HG03064 (cell line): ENCODE measurements at regions not wholly inside any gene's neighbourhood (a gene's known extent, or its start where the extent isn't known, plus 50 kb on each side); places are given as distances from the start of the nearest gene placed in this dataset.

Experiments used
- ATAC-seq: cut with Tn5 transposase; IDR thresholded peaks from one replicate; pipeline ENCODE4 v1.9.1; 2021; ENCODE audit warnings: low read depth; ENCODE audit not compliant: unreplicated experiment

DNA sequence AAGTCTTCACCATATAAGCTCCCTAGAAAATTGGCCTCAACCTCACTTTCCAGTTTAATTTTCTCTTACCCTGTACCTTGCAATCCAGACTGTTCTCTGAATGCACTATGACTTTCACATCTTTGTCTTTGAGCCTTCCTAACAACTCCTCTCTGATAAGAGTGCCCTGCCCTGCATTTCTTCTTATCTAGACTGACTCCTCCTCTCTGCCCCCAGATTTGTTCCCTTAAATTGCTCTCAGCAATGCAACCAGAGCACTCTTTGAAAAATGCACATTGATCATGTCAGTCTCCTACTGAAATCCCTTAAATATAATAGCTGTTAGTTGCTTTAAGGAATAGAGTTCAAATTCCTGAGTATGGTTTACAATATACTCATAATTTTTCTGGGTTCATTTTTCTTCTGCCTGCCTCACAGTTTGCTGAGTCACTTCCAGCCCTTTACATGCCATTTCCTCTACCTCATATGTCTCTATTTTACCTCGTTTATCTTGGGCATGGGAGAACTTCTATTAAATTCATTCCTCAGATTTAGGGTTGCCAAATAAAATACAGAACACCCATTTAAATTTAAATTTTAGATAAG, 582.7 kb upstream of the AADAT start:
- ATAC-seq, result no peak

DNA sequence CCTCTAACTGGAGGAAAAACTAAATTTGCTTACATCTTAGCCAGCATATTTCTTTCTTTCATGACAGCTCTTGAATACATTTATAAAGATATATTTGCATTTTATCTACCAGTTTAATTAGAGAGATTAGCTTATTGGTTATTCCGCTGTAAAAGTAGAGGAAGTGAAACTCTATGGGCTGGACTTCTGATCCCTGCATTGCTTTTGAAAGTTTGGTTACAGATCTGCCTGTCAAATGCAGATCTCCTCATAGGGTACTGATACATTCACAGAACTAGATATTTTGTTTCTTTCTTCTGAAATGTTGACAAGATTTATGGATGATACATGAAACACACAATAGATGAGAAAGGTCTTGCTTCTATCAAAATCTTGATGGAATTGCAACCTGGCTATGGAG, 581.4 kb upstream of the AADAT start:
- ATAC-seq, result no peak

DNA sequence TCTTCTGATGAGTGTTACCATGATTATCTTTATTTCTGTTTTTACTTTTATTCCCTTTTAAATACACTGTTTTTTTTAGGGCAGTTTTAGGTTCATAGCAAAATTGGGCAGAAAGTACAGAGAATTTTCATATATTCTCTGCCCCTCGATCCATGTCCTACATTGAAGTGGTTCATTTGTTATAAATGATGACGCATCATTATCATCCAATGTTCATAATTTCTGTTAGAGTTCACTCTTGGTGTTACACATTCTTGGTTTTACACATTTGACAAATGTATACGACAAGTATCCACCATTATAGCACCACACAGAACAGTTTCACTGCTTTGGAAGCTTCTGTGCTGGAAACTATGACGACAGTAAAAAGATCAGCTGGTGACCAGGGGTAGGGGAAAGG, 578.1 kb upstream of the AADAT start:
- ATAC-seq, result no peak

DNA sequence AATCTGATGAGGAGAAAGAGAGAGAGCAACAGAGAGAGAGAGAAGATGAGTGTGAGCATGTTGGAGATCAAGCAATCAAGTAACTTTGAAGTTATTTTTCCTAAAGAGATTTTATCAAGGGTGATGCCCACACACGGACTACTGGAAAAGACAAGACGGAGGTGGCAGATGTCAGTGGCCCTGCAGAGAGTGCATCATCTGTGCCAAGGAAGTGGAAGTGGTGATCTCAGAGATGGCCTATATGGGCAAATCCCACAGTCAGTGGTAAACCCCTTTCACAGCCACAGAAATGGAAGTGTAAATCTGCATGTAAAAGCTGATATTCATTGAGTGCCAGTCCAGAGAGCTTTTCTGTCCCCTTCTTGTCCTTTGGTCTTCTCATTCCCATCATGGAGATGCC, 577.2 kb upstream of the AADAT start:
- no peak for ATAC-seq

DNA sequence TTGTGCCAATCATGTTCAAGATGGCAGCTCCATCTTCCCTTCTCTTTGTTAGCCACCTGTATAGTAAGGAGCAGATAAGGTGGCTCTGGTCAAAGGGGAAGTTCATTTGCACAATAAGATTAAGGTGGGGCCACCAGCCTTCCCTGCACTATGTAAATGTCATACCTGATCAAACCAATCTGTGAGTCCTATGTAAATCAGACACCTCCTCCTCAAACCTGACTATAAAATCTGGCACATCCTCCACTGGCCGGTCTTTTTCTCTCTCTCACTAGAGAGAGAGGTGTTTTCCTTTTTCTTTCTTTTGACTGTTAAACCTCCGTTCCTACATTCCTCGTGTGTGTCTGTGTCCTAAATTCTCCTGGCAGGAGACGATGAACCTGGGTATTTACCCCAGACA, 572.5 kb upstream of the AADAT start:
- no peak for ATAC-seq

DNA sequence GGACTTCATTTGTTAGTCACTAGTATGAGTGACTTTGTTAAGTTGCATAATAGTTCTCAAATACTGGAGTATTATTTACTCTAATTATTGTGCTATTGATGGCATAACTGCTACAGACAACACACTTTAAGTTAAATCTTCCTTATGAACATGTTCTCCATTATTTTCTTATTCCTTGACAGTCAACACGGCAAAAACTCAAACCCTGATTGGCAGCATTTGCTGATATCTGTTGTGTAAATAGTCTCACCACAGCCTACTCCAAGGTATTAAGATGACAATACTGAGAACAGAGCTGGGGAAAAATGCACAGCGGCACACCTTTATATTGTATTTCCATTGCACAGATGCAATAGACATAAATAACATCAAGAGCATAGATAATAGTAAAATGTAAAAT, 568.0 kb upstream of the AADAT start:
- no peak for ATAC-seq

DNA sequence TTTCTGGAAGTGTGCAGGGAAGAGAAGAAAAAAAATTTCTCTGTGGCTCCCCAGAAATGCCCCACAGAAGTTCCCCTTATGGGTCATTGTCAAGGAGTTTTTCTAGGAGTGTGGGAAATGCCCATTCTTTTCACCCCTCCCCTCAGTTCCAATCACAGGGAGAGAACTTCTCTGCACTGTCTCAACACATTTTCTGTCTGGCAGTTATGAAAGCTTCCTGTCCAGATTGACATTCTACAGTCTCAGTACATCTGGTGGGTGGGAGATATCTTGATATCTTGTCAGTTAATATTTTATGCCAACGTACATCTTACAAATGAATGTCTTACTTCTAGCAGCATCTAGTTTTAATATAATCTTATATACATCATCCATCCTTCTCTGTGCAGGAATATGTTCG, 566.8 kb upstream of the AADAT start:
- ATAC-seq, result no peak

DNA sequence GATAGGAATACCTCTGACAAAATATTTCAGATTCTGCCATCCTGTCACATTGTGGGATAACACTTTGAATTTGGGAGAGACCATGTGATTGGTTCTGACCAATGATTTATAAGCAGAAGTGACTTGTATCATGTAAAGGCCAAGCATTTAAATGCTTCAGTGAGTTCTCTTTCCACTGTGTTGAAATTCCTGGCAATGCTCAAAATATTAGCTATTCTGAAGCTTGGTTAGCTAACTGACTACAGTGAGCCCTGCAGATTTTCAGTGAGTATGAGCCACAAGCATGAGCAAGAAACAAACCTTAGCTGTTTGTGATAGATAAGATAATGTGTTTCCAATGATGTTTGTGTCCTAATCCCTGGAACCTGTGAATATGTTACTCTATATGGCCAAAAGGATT, 562.8 kb upstream of the AADAT start:
- no peak for ATAC-seq

DNA sequence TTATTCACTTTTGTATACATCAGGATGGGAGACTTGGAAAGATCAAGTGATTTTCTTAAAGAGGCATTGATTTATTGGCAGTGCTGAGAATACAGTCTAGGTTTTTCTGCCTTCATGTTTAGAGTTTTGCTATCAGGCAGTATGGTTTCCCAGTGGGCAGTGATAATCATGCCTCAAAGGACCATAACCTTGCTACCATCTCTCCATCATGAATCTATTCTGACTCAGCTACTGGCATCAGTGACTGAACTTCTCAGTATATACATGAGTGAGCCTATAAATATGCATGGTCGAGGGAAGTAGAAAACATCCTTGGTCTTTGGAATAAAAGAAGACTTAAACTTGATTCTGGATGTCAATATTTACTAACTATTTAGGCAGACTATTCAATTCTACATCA, 562.0 kb upstream of the AADAT start:
- ATAC-seq, result no peak

DNA sequence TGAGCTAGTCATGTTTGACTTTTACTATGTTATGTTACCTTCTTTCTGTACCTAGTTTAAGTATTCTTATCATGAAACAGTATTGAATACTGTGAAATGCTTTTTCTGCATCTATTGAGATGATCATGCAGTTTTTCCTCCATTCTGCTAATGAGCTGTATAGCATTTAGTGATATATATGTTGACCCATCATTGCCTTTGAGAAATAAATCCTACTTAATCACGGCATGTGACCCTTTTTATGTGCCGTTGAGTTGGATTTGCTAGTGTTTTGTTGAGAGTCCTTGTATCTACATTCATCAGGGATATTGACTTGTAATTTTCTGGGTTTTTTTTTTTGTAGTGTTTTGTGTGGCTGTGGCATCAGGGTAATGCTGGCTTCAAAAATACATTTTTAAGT, 537.7 kb upstream of the AADAT start:
- no peak for ATAC-seq

DNA sequence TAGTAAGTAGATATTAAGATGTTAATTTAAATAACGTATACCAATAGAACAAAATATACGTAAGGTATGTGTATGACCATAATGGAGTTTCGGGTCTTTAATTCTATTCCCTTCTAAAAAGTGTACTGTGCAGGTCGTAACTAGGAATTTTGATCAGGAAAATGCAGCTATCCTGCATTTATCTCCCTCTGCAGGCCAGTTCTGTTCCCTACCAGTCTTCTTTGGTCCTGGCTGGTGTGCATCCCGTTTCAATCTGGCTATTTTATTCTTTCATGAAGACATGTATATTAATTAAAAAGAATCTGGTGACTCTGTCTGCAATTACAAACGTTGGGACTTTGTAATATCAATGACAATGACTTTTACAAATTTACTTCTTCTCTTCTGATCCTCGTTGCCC, 534.1 kb upstream of the AADAT start:
- no peak for ATAC-seq

DNA sequence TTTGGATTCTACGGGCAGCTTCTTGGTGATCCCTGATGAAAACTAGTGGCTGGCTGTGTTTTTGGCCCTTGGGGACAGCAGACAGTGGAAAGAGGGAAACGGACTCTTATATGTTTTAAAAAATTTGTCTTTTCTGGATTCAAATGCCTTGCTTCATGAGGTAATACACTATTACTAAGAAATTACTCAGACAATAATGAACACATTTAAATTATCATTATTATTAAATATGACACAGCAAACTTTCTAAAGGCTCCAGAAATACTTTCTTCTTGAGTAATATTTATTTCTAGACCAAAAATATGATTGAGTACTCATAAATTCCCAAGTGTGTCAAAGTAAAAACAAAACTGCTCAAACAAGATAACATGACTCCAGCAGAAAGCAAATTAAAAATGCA, 520.7 kb upstream of the AADAT start:
- ATAC-seq, result no peak

DNA sequence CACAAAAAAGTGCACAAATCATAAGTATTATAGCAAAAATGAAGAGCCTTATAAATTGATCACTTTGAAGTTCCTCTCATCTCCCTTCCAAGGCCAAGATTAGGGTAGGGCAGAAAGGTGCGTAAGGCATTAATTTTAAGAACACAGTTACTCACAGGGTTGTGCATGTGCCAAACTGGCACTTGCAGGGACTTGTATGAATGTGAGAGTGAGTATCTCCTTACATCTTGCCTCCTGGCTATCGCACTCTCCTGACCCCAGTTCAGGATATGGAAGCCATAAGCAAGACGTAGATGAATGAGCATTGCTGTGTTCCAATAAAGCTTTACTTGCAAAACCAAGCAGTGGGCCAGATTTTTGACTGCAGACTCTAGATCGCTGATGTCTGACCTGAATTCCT, 510.1 kb upstream of the AADAT start:
- ATAC-seq, result no peak

DNA sequence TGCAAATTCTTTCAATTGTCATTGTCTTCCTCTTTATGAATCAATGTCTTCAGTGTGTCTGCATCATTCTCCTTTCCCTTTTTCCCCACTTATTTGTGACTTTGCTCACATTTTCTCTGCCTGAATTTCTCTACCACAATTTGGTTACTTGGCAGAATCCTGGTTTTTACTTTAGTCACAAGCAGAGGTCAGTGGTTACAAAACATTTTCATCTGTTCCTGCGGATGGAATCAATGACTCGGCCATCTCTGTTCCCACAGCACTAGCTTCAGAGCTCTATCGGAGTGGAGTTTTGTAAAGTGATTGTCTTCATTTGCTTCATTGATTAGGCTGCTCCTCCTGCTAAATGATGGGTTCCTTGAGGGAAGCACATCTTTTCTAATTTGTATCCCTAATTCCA, 501.3 kb upstream of the AADAT start:
- no peak for ATAC-seq

DNA sequence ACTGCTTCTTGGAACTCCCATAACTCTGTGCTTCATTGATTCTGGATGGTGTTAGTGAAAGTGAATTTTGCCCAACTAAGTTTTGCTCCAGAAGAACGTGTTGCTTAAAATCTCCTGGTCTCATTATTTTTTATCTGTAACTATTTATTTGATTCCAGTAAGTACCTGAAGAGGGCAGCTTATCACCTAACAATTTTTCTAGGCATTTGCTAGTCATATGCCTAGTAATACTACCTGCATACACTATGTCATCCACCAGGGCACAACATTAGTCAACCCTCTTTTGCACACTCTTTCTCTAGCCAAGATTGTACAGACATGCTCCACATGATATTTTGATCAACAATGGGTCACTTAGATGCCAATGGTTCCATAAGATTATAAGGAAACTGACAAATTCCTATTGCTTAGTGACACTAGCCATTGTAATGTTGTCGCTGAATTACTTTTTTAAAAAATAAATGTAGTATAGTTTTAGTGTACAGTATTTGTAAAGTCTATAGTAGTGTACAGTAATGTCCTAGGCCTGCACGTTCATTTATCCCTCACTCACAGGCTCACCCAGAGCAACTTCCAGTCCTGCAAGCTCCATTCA, 499.9 kb upstream of the AADAT start:
- peak; percentile 80 for ATAC-seq

DNA sequence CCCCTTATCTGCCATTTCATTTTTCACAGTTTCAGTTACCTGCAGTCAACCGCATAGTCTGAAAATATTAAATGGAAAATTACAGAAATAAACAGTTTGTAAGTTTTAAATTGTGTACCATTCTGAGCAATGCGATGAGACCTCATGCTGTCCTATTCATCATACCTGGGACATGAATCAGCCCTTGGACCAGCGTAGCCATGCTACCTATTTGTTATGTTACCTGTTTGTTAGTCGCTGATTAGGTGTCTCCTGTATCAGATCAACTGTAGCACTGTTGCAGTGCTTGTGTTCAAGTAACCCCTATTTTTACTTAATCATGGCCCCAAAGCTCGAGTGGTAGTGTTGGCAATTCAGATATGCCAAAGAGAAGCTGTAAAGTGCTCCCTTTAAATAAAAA, 492.2 kb upstream of the AADAT start:
- ATAC-seq, result no peak

DNA sequence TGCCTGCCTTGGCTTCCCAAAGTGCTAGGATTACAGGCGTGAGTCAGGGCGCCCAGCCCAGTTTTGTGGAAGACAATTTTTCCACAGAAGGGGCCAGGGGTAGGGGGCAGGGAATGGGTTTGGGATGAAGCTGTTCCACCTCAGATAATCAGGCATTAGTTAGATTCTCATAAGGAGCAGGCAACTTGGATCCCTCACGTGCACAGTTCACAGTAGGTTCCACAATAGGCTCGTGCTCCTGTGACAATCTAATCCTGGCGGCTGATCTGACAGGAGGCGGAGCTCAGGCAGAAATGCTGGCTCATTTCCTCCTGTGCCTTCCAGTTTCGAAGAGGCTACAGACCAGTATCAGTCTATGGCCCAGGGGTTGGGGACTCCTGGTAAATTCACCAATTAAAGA, 491.6 kb upstream of the AADAT start:
- no peak for ATAC-seq

DNA sequence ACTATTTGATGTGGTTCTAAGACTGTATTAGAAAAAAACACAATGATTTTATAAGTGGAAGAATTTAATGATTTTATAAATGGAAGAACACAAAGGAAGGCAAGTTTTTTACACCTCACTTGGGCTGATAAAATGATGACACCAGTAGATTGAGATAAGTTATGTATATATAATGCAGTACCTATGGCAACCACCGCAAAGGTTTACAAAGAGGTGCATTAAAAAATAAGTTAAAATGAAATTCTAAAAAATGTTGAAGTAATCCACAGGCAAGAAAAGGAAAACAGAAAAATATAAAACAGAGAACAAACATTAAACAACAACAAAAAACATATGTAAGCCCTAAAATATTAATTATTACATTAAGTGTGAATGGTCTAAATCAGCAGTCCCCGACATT, 490.9 kb upstream of the AADAT start:
- no peak for ATAC-seq

DNA sequence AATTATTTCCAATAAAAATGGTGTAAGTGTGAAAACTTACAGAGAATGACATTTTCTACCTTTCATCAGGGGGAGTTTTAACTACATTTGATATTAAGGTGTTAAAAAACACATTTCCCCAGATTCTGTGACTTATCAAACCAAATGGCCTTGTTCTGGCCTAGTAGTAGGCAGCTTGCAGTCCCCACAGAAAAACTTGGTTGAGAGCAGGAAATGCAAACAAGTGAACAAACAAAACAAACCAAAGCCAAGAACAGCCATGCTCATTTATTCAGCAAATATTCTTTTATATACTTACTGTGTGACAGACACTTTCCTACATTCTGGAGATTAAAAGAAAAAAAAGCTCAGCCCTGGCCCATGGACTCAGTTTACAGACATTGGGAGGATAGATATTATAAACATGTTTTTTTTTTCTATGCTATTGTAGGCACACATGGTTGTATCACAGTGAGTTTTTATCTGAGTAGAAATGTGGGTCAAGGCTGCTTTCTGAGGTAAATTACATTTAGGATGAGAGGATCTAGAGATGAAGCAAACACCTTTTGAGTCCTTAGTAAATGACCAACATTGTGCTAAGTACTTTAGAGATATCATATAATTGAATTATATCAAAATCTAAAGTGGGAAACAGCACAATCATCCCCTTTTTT, 449.2 kb upstream of the AADAT start:
- ATAC-seq, result no peak

DNA sequence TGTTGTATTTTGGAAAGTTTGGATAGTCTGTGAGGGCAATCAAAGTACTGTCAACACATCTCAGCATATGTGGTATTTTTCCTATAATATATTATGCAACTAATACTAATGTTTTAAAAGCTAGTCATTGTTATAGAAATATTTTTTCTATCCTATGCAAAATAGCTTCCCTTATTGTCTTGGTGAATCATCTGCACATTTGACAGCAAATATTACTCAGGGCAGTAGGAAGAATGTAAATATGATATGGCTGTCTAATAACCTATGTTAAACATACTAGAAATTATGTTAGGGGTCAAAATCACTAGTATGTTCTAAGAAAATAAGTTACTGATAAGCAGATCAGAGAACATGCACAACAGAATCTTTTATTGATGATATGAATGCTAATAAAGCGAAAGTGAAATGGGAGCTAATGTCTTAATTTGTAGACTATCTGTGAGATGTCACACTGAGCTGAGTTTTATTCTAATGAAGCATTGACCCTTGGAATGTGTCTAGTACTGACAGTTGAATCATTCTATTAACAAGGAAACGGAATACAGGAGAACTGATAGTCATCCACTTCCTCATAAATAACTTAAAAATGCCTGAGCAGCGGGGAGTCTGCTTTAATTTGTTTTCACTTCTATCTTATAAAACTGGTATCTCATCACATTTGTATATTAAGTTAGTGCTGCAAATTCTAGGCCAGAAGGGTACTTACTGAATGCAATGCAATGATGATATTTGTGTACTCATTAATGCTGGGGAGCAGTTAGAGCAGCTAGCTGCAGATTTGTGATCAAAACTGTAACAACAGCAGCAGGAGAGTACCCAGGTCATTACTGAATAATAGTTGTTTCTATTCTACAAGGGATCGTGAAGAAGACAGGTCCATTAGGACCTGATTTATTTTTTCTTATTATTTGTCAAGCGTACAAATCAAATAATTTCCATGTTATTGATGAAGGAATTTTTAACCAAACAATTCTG, 440.3 kb upstream of the AADAT start:
- no peak for ATAC-seq

DNA sequence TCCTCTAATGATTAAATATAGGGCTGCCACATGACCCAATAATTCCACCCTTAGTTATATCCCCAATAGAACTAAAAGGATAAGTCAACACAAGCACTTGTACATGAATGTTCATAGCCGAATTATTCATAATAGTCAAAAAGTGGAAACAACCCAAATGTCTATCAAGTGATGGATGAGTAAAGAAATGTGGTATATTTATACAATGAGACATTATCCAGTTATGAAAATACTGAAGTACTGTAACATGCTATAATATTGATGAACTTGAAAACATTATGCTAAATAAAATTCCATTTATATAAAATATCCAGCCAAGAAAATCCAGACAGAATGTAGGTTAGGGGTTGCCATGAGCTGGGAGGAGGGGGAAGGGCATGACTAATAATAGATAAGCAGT, 436.7 kb upstream of the AADAT start:
- no peak for ATAC-seq
